NT2/D1 (cell line): ENCODE measurements at regions not wholly inside any gene's neighbourhood (a gene's known extent, or its start where the extent isn't known, plus 50 kb on each side); places are given as distances from the start of the nearest gene placed in this dataset.

Experiments used
- DNase-seq: peaks from one replicate; pipeline ENCODE4 v3.0.0-alpha.2; 2011; ENCODE audit warnings: low read depth, low spot score
- H3K27me3 ChIP-seq: 2 replicates; pipeline ENCODE4 v1.6.0; 2011; ENCODE audit warnings: mild to moderate bottlenecking; ENCODE audit not compliant: insufficient read length, insufficient read depth
- H3K36me3 ChIP-seq: 2 replicates; pipeline ENCODE4 v1.6.1; 2011; ENCODE audit warnings: mild to moderate bottlenecking, low read length, mixed read lengths; ENCODE audit not compliant: insufficient read depth, insufficient read length
- H3K4me1 ChIP-seq: 2 replicates; pipeline ENCODE4 v1.5.1; 2011; ENCODE audit not compliant: insufficient read depth, insufficient read length
- H3K4me3 ChIP-seq: 2 replicates; pipeline ENCODE4 v1.5.1; 2011; ENCODE audit warnings: low read depth; ENCODE audit not compliant: insufficient read length
- H3K9ac ChIP-seq: 2 replicates; pipeline ENCODE4 v1.6.0; 2011; ENCODE audit warnings: low read depth; ENCODE audit not compliant: insufficient read length
- H3K9me3 ChIP-seq: 2 replicates; pipeline ENCODE4 v1.5.1; 2011; ENCODE audit warnings: mild to moderate bottlenecking, low read length; ENCODE audit not compliant: insufficient read depth
- SUZ12 ChIP-seq: IDR thresholded peaks from 2 replicates; pipeline ENCODE4 v1.6.1; 2011; ENCODE audit not compliant: insufficient read length, insufficient read depth; ENCODE audit errors: extremely low read depth
- YY1 ChIP-seq: IDR thresholded peaks from 2 replicates; pipeline ENCODE4 v1.6.1; 2011; ENCODE audit not compliant: insufficient read length, insufficient read depth
- ZNF274 ChIP-seq: IDR thresholded peaks from 2 replicates; pipeline ENCODE4 v1.6.1; 2011; ENCODE audit warnings: mild to moderate bottlenecking, low read depth, low read length

DNA sequence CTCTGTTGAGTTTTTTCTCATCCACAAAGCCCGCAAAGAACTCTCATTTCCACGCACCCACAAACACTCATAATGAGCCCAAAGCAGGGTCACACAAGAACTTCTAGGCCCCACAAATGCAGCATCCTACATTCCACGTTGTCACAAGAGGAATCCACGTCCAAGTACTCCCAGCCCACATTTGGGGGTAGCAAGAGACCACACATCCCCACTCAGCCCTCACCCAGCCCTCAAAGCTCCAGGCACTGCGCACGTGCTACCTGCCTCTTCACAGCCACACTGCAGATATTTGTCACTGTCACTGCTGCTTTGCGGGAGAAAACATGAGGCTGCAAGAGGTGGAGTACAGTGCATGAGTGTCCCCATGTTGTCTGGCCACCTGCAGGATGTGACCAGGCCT is 187.6 kb upstream of the CDYL start:
- H3K4me3 ChIP-seq: no peak overlapping the region
- no peak for DNase-seq

DNA sequence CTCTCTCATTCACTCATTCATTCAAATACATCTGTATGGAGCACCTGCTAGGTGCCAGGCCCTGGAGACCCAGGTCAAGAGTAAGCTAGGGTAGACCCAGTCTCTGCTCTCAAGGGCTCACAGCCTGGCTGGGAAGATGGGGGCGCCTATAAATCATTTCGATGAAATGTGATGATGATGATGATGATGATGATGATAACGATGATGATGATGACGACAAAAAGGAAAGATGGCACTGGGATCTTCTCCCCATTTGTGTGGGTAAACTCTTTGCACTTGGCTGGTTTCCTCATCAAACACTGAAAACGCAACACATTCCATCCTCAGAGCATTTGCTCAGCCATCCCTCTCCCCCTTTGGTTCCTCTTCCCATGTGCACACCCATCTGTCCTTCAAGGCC is 188.0 kb upstream of the CDYL start:
- H3K36me3 ChIP-seq: no peaks in the 10 kb centered on the region
- no peak overlapping the region for H3K9ac ChIP-seq
- H3K4me3 ChIP-seq: no peak overlapping the region
- TF ChIP-seq YY1 (no peak), ZNF274 (no peak), SUZ12 (no peak)
- no peaks in the 10 kb centered on the region for H3K9me3 ChIP-seq
- DNase-seq: no peak
- no peaks in the 10 kb centered on the region for H3K27me3 ChIP-seq
- H3K4me1 ChIP-seq: no peaks in the 10 kb centered on the region

More for the DNA sequence above, 187.6 kb upstream of the CDYL start:
- TF ChIP-seq ZNF274: no peak
- no peak for TF ChIP-seq YY1
- no peak for TF ChIP-seq SUZ12
- H3K9me3 ChIP-seq: no peaks in the 10 kb centered on the region
- H3K4me1 ChIP-seq: no peaks in the 10 kb centered on the region
- no peaks in the 10 kb centered on the region for H3K27me3 ChIP-seq
- no peaks in the 10 kb centered on the region for H3K36me3 ChIP-seq
- H3K9ac ChIP-seq: no peak overlapping the region

DNA sequence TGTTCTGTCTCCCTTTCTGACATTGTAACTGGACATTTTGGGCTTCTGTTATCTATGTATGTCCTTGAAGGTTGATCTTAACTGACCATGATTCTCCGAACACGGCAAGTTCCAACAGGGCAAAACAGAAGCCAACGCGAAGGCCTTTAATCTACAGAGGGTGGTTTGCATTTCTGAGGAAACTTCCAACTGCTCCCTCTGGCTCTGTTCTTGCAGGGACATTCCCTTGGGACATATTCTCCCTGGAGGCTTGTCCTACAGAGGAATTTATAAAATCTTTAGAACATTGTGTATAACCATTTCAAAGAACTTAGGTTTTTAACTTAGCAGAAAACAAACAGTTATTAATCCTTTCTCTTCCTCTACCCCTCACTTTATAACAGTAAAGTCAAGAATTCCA is 189.0 kb upstream of the CDYL start:
- H3K9me3 ChIP-seq: no peaks in the 10 kb centered on the region
- no peak overlapping the region for H3K4me3 ChIP-seq
- H3K27me3 ChIP-seq: no peaks in the 10 kb centered on the region
- no peaks in the 10 kb centered on the region for H3K4me1 ChIP-seq
- no peak for DNase-seq
- no peaks in the 10 kb centered on the region for H3K36me3 ChIP-seq
- TF ChIP-seq SUZ12: no peak
- TF ChIP-seq YY1: no peak
- TF ChIP-seq ZNF274: no peak
- H3K9ac ChIP-seq: no peak overlapping the region

- no peak for DNase-seq
- H3K9ac ChIP-seq: no peak overlapping the region
- no peaks in the 10 kb centered on the region for H3K9me3 ChIP-seq
- H3K27me3 ChIP-seq: no peaks in the 10 kb centered on the region
- no peaks in the 10 kb centered on the region for H3K36me3 ChIP-seq
- no peaks in the 10 kb centered on the region for H3K4me1 ChIP-seq
- TF ChIP-seq ZNF274 (no peak), SUZ12 (no peak), YY1 (no peak)
- no peak overlapping the region for H3K4me3 ChIP-seq
Measured at GRCh38 chr6:4586469-4586859, 189.7 kb upstream of the CDYL start.

GRCh38 chr6:4585682-4586468 is 190.3 kb upstream of the CDYL start:
- Histone ChIP-seq H3K36me3 (no peaks in the 10 kb centered on the region), H3K4me1 (no peaks in the 10 kb centered on the region), H3K9me3 (no peaks in the 10 kb centered on the region), H3K9ac (no peak overlapping the region), H3K27me3 (no peaks in the 10 kb centered on the region), H3K4me3 (no peak overlapping the region)
- TF ChIP-seq SUZ12 (no peak), YY1 (no peak), ZNF274 (no peak)
- DNase-seq: no peak

- no peak for TF ChIP-seq SUZ12
- Histone ChIP-seq H3K4me1 (no peaks in the 10 kb centered on the region), H3K36me3 (no peaks in the 10 kb centered on the region), H3K4me3 (no peak overlapping the region), H3K27me3 (no peaks in the 10 kb centered on the region), H3K9me3 (no peaks in the 10 kb centered on the region), H3K9ac (no peak overlapping the region)
- DNase-seq: no peak
Measured at GRCh38 chr6:4584801-4585200, 191.4 kb upstream of the CDYL start.

GRCh38 chr6:4582506-4583417 is 193.4 kb upstream of the CDYL start:
- H3K4me1 ChIP-seq: no peaks in the 10 kb centered on the region
- no peak for DNase-seq

More at GRCh38 chr6:4582506-4583417, 193.4 kb upstream of the CDYL start:
- Histone ChIP-seq H3K4me3 (no peak overlapping the region), H3K9ac (no peak overlapping the region), H3K9me3 (no peaks in the 10 kb centered on the region), H3K36me3 (no peaks in the 10 kb centered on the region), H3K27me3 (no peaks in the 10 kb centered on the region)
- TF ChIP-seq ZNF274 (no peak), SUZ12 (no peak)
